Gastroesophageal sphincter (tissue), 3 donors: ENCODE measurements at regions not wholly inside any gene's neighbourhood (a gene's known extent, or its start where the extent isn't known, plus 50 kb on each side); places are given as distances from the start of the nearest gene placed in this dataset.

Source experiments
- POLR2A ChIP-seq, 2 donors: fragments of 450-650 bp; IDR thresholded peaks; one replicate each; pipeline ENCODE4 v1.6.1; 2017; ENCODE audit warnings: antibody characterized with exemption in 2 of 2, mild to moderate bottlenecking in 2 of 2, moderate library complexity in 1 of 2
- POLR2AphosphoS5 ChIP-seq: sonication (generic); formaldehyde crosslinking; IDR thresholded peaks from one replicate; pipeline ENCODE4 v1.6.1; 2017; ENCODE audit warnings: antibody characterized with exemption
- TF ChIP-seq, protein P1 (sequence below), 4 experiments: fragments of 200-600 bp in 2 of 4; fragments of 450-650 bp in 2 of 4; sonication (generic) in 1 of 4; IDR thresholded peaks; one replicate each; pipeline ENCODE4 v1.5.1; 2017 to 2019; ENCODE audit warnings: antibody characterized with exemption in 4 of 4, mild to moderate bottlenecking in 2 of 4, moderate library complexity in 2 of 4

GRCh38 chr22:44584256-44584902, 86.3 kb upstream of the RTL6 start:
- TF ChIP-seq POLR2AphosphoS5: no peak
- TF ChIP-seq, protein P1, sequence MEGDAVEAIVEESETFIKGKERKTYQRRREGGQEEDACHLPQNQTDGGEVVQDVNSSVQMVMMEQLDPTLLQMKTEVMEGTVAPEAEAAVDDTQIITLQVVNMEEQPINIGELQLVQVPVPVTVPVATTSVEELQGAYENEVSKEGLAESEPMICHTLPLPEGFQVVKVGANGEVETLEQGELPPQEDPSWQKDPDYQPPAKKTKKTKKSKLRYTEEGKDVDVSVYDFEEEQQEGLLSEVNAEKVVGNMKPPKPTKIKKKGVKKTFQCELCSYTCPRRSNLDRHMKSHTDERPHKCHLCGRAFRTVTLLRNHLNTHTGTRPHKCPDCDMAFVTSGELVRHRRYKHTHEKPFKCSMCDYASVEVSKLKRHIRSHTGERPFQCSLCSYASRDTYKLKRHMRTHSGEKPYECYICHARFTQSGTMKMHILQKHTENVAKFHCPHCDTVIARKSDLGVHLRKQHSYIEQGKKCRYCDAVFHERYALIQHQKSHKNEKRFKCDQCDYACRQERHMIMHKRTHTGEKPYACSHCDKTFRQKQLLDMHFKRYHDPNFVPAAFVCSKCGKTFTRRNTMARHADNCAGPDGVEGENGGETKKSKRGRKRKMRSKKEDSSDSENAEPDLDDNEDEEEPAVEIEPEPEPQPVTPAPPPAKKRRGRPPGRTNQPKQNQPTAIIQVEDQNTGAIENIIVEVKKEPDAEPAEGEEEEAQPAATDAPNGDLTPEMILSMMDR (IDR thresholded peaks at IDR 0.05): no peak
- TF ChIP-seq POLR2A (IDR thresholded peaks at IDR 0.05): no peak
